NCI-H748 (cell line): ENCODE measurements at regions not wholly inside any gene's neighbourhood (a gene's known extent, or its start where the extent isn't known, plus 50 kb on each side); places are given as distances from the start of the nearest gene placed in this dataset.
A peak's percentile ranks its signal among the peaks of the same experiment; 100 is the strongest.

Experiments
- DNase-seq: peaks from one replicate; lab custom pipeline; 2025; ENCODE audit not compliant: unreplicated experiment; lab: John Stamatoyannopoulos, UW

- DNase-seq = no peak
Measured at GRCh38 chr22:49052560-49052959, 775.1 kb downstream of the BRD1 start.

GRCh38 chr22:49052023-49052538, 775.6 kb downstream of the BRD1 start:
- no peak for DNase-seq

DNA sequence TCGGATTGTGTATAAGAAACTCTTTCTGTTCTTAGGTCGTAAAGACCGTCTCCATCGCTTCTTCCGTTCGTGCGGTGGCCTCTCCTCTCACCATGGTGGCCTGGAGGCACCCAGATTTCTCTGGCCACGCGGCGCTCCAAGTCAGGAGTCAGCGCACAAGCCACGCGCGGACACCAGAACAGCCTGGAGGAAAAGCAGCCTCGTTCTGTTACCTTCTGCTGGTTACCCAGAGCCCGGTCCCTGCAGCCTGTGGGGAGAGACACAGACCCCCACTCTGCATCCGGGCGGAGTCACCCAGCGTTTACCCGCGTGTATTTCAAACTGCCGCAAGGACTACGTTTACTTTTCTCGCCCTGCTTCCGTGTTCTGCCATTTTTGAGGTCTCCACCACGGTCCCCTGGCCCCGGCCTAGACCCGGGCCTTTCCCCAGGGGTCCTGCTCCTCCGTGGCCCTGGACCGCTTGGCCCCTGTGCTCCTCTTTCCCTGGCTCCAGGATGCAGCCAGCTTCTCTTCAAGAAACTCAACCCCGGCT, 776.1 kb downstream of the BRD1 start:
- DNase-seq = no peak

DNA sequence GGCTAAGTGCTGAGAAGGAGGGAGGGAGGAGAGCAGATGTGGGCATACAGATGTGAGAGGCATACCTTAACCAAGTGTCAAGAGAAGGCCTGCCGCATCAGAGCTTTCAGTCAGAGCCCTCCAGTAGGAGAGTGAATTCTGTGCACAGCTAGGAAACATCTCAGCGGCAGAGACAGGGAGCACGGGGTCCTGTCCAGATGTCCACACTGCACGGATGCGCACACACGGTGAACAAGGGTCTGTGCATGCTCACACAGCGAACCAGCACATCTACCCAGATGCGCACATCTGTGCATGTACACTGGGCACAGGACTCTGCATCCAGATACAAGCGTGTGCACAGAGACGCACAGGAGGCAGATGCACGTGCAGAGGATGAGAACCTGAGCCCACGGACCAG, 778.0 kb downstream of the BRD1 start:
- no peak for DNase-seq

- no peak for DNase-seq
Measured at GRCh38 chr22:49048591-49048990, 779.1 kb downstream of the BRD1 start.

GRCh38 chr22:49047447-49047846, 780.2 kb downstream of the BRD1 start:
- peak; percentile 38 for DNase-seq

DNA sequence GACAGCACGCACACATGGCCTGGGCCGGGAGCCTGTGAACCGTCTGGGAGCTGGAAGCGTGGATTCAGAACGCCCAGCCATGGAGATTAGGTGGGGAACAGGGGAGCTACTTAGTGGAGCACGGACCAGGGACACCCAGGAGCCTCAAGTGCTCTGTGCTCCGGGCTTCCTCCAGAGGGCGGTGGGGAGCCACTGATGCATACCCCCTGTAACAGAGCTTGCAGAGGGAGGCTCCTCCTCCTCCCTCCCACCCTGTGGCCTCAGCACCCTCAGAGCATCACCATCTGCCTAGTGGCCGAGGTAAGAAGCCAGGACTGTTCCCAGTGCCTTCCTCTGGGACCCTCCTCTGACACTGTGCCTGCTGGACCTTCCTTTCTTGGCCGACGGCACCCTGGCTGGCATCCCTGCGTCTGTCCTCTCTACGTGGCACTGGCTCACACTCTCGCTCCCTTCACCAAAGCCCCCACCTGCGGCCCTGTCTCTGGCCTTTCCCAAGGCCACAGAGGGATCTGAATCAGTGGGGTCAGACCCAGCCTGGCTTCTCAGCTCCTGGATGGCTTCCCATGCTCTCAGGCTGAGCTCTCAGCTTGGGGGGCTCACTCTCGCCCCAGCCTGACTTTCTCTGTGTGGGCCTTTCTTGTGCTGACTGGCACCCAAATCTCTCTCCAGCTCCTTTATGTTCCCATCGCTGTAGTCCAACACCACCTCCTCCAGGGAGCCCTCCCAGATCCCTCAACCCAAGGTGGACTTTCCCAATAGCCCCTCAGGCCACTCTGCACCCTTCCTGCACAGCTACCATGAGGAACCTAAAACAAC, 780.9 kb downstream of the BRD1 start:
- peak; percentile 90 for DNase-seq

DNA sequence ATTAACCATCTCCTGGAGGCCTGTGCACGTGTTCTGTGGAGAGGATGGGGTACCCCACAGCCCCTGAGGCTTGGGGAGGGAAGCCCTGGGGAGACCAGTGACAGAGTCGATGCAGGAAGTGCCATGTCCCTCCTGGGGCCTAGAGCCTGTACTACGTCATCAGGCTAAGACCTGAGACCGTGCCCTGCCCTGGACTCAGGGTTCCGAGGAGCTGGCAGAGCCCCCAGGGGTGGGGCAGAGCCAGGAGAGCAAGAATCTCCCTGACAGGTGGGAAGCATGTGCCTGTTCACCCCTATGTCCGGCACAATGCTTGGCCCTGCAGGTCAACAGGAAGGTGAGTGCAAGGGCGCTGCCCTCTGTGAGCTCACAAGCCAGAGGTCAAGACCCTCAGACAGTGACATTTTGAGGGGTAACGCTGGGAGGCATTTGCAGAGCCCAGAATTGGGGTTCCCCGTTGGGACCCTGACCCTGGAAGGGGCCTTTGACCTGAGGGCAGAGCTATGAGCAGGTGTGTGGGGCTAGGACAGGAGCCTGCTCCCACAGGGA, 781.6 kb downstream of the BRD1 start:
- no peak for DNase-seq

DNA sequence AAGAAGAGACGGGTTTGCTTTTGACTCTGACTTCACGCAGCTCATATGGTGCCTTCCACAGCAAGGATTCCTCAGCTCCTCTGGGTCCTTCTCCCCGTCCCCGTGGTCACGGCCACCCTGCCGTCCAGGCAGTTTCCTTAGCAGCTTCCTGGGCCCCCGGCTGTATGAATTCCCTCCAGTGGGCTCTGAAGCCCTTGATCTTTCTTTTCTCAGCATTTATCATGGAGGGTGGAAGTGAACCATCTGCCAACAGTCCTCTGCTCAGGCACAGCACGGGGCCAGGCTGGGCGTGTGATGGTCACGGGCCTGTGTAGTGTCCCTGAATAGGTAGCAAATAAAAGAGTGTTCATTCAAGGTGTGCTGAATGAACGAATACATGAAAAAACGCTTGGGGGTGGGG, 782.4 kb downstream of the BRD1 start:
- DNase-seq = no peak

DNA sequence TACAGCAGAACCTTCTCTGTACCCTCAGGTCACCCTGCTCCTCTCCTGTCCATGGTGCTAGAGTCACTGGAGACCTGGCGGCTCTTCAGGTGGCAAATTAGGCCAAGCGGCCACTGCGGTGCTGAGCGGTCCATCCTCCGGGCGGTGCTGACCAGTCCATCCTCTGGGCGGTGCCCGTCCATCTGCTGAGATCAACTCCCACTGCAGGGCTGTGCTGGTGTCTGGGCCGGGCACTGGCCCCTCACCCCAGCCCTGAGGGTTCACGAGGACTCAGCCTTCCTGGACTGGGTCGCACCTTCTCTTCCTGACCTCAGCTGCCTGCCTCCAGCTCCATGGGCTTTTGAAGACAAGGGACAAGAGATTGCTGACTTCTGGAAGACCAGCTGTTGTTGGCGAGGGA, 782.9 kb downstream of the BRD1 start:
- no peak for DNase-seq

DNA sequence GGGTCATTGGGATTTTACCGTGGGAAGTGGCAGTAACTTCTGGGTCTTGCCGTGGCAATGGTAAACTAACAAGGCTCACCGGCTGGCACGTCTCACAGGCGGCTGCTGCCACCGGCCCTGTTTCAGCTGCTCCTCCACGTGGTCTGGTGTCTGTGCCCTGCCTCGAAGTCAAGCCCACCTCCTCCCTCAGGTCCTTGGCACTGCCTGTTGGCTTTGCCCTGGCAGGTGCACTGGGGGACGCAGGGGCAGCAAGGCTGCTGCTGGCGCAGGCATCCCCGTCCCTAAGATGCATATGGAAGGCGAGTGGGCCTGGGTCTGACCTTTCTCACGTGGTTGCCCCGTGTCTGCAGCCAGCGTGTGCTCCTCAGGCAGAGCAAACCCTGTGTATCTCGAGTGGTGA, 783.6 kb downstream of the BRD1 start:
- no peak for DNase-seq

GRCh38 chr22:49042877-49043859, 784.5 kb downstream of the BRD1 start:
- no peak for DNase-seq

- DNase-seq = peak; percentile 8
Measured at GRCh38 chr22:49042066-49042465, 785.6 kb downstream of the BRD1 start.

- no peak for DNase-seq
Measured at GRCh38 chr22:49040754-49041467, 786.8 kb downstream of the BRD1 start.

- DNase-seq = no peak
Measured at GRCh38 chr22:49040111-49040510, 787.6 kb downstream of the BRD1 start.

- no peak for DNase-seq
Measured at GRCh38 chr22:49039625-49040024, 788.0 kb downstream of the BRD1 start.

DNA sequence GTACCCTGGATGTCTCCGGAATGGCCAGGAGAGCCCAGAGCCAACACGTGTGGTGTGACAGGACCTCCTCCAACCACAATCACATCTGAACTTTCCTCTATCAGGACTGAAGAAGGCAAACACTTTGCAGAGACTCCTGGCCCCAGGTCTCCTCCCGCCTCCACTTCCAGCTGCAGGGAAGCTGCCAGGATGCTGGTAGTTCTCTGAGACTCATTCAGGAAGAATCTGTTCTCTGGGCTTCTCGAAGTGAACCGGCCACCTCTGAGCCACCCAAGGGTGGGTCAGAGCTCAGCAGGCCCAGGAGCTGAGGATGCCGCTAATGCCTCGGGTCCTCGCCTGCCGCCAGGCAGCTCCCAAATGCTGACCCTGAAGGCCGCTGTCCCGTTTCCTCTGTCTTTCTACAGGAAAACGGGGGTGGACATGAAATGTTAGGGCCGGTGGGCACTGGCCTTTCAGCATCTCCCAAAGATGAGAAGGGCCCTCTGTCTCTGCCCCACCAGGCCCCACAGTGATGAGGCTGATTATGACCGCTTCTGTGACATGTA, 789.9 kb downstream of the BRD1 start:
- DNase-seq = no peak

GRCh38 chr22:49036513-49036912, 791.2 kb downstream of the BRD1 start:
- peak; percentile 95 for DNase-seq

DNA sequence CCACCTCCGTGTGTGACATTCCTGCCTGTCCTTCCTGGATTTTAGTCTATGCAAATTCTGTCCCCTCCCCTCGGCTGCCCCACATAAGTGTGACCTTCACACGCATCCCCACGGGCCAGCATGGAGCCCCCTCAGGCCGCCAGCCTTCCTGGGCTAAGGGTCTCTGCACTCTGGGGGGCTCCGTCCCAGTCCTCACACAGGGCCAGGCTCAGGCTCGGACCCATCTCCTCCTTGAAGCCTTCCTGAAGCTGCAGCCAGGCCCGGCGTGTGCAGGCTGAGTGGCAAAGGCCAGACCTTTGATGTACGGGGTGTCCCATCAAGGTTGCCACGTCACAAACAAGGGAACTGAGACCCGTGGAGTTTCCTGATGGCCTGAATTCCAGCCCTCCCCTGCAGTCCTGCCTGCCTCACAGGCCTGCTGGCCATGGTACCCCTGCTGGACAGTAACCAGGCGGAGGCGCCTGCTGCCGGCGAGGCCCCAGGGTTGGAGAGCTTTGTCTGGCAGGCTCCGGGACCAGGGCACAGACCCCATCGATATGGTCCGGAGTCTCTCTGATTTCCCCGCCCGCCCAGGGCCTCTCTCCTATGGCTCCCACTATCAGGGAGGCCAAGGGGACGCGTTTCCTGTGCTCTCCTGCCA, 791.7 kb downstream of the BRD1 start:
- no peak for DNase-seq
